GM12878 (cell line): ENCODE measurements at regions not wholly inside any gene's neighbourhood (a gene's known extent, or its start where the extent isn't known, plus 50 kb on each side); places are given as distances from the start of the nearest gene placed in this dataset.

ENCODE experiments used
- CEBPB ChIP-seq, 2 experiments: fragments of 150-350 bp in 1 of 2; IDR thresholded peaks; 2 replicates each; pipeline ENCODE4 v1.6.1; 2012 to 2014; ENCODE audit warnings: low read depth in 2 of 2, low read length in 2 of 2, borderline replicate concordance in 1 of 2, inconsistent platforms in 1 of 2
- CHD2 ChIP-seq: IDR thresholded peaks from 2 replicates; pipeline ENCODE4 v1.6.1; 2011; ENCODE audit warnings: low read depth, low read length, improper control_type of control experiment, borderline replicate concordance
- EP300 ChIP-seq, 2 experiments: fragments of 150-350 bp in 1 of 2; IDR thresholded peaks; 2 replicates each; pipeline ENCODE4 v1.6.1; 2011 to 2012; ENCODE audit warnings: low read depth in 2 of 2, low read length in 2 of 2, borderline replicate concordance in 1 of 2, improper control_type of control experiment in 1 of 2, inconsistent platforms in 1 of 2; ENCODE audit not compliant: control insufficient read depth in 1 of 2
- EZH2 ChIP-seq: IDR thresholded peaks from 2 replicates; pipeline ENCODE4 v1.6.1; 2012; ENCODE audit warnings: low read depth, mild to moderate bottlenecking, control low read depth, inconsistent platforms, low read length, borderline replicate concordance; ENCODE audit not compliant: control insufficient read depth
- FOXM1 ChIP-seq: IDR thresholded peaks from 2 replicates; pipeline ENCODE4 v1.6.1; 2012; ENCODE audit warnings: low read depth, mild to moderate bottlenecking, inconsistent platforms, low read length, moderate library complexity
- GABPA ChIP-seq: IDR thresholded peaks from 2 replicates; pipeline ENCODE4 v1.6.1; 2014; ENCODE audit warnings: antibody characterized with exemption, low read depth, mild to moderate bottlenecking, inconsistent platforms
- POLR2A ChIP-seq: IDR thresholded peaks from 2 replicates; pipeline ENCODE4 v1.6.1; 2011; ENCODE audit warnings: low read depth, mild to moderate bottlenecking, low read length
- POLR2AphosphoS5 ChIP-seq: IDR thresholded peaks from 2 replicates; pipeline ENCODE4 v1.6.1; 2011; ENCODE audit warnings: mild to moderate bottlenecking, low read length, inconsistent platforms
- RAD21 ChIP-seq: IDR thresholded peaks from 2 replicates; pipeline ENCODE4 v1.6.1; 2011; ENCODE audit warnings: mild to moderate bottlenecking, low read depth, low read length, moderate library complexity; ENCODE audit not compliant: insufficient read depth
- TCF7 ChIP-seq: IDR thresholded peaks from 2 replicates; pipeline ENCODE4 v1.6.1; 2014; ENCODE audit warnings: antibody characterized with exemption, borderline replicate concordance
- TF ChIP-seq, protein P1 (sequence below), 3 experiments: IDR thresholded peaks in 2 of 3; conservative IDR thresholded peaks in 1 of 3; 2 replicates each; pipeline ENCODE4 v1.5.1; 2011; ENCODE audit warnings: low read depth in 3 of 3, low read length in 3 of 3, mild to moderate bottlenecking in 3 of 3, control low read depth in 2 of 3, moderate library complexity in 2 of 3, inconsistent platforms in 1 of 3, mixed read lengths in 1 of 3; ENCODE audit not compliant: control insufficient read depth in 2 of 3, insufficient read depth in 1 of 3; ENCODE audit errors: extremely low read depth in 1 of 3
- TF ChIP-seq, protein P2 (sequence below): fragments of 450-650 bp; formaldehyde crosslinking; IDR thresholded peaks from 2 replicates; pipeline ENCODE4 v1.4.0; 2022; ENCODE audit warnings: mild to moderate bottlenecking, moderate library complexity

DNA sequence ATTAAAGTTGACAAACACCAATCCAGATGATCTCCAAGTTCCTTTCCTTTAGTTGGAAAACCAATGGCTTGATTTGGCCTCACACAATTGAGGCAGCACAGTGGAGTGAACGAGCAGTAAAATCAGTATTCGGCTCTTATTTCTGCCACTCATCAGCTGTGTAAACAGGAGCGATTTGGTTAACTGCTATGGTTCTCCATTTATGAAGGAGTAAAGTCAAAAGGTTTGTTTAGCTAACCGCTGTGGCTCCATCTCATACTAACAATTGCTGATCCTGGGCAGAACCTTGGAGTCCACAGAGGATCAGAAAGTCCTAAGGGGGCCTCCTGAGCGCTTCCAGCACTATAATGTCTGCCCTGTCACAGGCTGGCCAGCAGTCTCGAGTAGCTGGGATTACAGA is 54.5 kb upstream of the EXOC1L start:
- TF ChIP-seq POLR2AphosphoS5: no peak
- no peak for TF ChIP-seq GABPA
- TF ChIP-seq POLR2A: no peak
- TF ChIP-seq CEBPB (IDR thresholded peaks at IDR 0.05; ENCODE audit: borderline replicate concordance in 1 of 2, low read depth in 2 of 2, low read length in 2 of 2): no peak
- TF ChIP-seq EP300 (IDR thresholded peaks at IDR 0.05; ENCODE audit: borderline replicate concordance in 1 of 2, control insufficient read depth in 1 of 2, low read depth in 2 of 2, low read length in 2 of 2): no peak
- no peak for TF ChIP-seq RAD21
- TF ChIP-seq, protein P1, sequence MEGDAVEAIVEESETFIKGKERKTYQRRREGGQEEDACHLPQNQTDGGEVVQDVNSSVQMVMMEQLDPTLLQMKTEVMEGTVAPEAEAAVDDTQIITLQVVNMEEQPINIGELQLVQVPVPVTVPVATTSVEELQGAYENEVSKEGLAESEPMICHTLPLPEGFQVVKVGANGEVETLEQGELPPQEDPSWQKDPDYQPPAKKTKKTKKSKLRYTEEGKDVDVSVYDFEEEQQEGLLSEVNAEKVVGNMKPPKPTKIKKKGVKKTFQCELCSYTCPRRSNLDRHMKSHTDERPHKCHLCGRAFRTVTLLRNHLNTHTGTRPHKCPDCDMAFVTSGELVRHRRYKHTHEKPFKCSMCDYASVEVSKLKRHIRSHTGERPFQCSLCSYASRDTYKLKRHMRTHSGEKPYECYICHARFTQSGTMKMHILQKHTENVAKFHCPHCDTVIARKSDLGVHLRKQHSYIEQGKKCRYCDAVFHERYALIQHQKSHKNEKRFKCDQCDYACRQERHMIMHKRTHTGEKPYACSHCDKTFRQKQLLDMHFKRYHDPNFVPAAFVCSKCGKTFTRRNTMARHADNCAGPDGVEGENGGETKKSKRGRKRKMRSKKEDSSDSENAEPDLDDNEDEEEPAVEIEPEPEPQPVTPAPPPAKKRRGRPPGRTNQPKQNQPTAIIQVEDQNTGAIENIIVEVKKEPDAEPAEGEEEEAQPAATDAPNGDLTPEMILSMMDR (IDR thresholded peaks at IDR 0.05 in 2 of 3, conservative IDR thresholded peaks at IDR 0.05 in 1 of 3; ENCODE audit: control insufficient read depth in 2 of 3, extremely low read depth in 1 of 3, insufficient read depth in 1 of 3, low read depth in 3 of 3, low read length in 3 of 3): no peak
- TF ChIP-seq CHD2: no peak
- TF ChIP-seq EZH2: no peak
- no peak for TF ChIP-seq TCF7
- TF ChIP-seq FOXM1: no peak
- TF ChIP-seq, protein P2, sequence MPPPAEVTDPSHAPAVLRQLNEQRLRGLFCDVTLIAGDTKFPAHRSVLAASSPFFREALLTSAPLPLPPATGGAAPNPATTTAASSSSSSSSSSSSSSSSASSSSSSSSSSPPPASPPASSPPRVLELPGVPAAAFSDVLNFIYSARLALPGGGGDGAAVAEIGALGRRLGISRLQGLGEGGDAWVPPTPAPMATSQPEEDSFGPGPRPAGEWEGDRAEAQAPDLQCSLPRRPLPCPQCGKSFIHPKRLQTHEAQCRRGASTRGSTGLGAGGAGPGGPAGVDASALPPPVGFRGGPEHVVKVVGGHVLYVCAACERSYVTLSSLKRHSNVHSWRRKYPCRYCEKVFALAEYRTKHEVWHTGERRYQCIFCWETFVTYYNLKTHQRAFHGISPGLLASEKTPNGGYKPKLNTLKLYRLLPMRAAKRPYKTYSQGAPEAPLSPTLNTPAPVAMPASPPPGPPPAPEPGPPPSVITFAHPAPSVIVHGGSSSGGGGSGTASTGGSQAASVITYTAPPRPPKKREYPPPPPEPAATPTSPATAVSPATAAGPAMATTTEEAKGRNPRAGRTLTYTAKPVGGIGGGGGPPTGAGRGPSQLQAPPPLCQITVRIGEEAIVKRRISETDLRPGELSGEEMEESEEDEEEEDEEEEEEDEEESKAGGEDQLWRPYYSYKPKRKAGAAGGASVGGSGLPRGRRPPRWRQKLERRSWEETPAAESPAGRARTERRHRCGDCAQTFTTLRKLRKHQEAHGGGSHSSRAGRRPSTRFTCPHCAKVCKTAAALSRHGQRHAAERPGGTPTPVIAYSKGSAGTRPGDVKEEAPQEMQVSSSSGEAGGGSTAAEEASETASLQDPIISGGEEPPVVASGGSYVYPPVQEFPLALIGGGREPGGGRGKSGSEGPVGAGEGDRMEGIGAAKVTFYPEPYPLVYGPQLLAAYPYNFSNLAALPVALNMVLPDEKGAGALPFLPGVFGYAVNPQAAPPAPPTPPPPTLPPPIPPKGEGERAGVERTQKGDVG (CRISPR knock-in tag): no peak
